WERI-Rb-1 (cell line): ENCODE measurements at regions not wholly inside any gene's neighbourhood (a gene's known extent, or its start where the extent isn't known, plus 50 kb on each side); places are given as distances from the start of the nearest gene placed in this dataset.

ENCODE experiments used
- DNase-seq: peaks from one replicate; pipeline ENCODE4 v3.0.0-alpha.2; 2020
- H3K27ac ChIP-seq: fragments of 250-450 bp; sonication (Bioruptor Pico); 2 replicates; pipeline ENCODE4 v1.5.1; 2020; ENCODE audit warnings: mild to moderate bottlenecking, moderate library complexity
- H3K27me3 ChIP-seq: fragments of 250-450 bp; sonication (Bioruptor Pico); 2 replicates; pipeline ENCODE4 v1.5.1; 2021; ENCODE audit warnings: mild to moderate bottlenecking, low read depth, moderate library complexity; ENCODE audit not compliant: insufficient read depth, severe bottlenecking
- H3K36me3 ChIP-seq: fragments of 250-450 bp; sonication (Bioruptor Pico); 2 replicates; pipeline ENCODE4 v1.5.1; 2020; ENCODE audit warnings: mild to moderate bottlenecking, moderate library complexity
- H3K4me3 ChIP-seq: 2 replicates; pipeline ENCODE4 v1.5.1; 2011; ENCODE audit warnings: low read depth, mild to moderate bottlenecking, control low read depth, low read length
- H3K9me3 ChIP-seq: fragments of 250-450 bp; sonication (Bioruptor Pico); 2 replicates; pipeline ENCODE4 v1.5.1; 2021; ENCODE audit warnings: mild to moderate bottlenecking, moderate library complexity; ENCODE audit not compliant: severe bottlenecking
- TF ChIP-seq, protein P1 (sequence below): IDR thresholded peaks from 2 replicates; pipeline ENCODE4 v1.5.1; 2011; ENCODE audit warnings: low read depth, mild to moderate bottlenecking, control low read depth, inconsistent platforms, low read length

GRCh38 chr10:129045599-129045998 lies 421.4 kb upstream of the MGMT start:
- no peak for DNase-seq
- Histone ChIP-seq H3K36me3 (no peaks in the 10 kb centered on the region), H3K9me3 (no peaks in the 10 kb centered on the region), H3K27ac (no peak overlapping the region), H3K4me3 (no peak overlapping the region), H3K27me3 (no peaks in the 10 kb centered on the region)
- TF ChIP-seq, protein P1, sequence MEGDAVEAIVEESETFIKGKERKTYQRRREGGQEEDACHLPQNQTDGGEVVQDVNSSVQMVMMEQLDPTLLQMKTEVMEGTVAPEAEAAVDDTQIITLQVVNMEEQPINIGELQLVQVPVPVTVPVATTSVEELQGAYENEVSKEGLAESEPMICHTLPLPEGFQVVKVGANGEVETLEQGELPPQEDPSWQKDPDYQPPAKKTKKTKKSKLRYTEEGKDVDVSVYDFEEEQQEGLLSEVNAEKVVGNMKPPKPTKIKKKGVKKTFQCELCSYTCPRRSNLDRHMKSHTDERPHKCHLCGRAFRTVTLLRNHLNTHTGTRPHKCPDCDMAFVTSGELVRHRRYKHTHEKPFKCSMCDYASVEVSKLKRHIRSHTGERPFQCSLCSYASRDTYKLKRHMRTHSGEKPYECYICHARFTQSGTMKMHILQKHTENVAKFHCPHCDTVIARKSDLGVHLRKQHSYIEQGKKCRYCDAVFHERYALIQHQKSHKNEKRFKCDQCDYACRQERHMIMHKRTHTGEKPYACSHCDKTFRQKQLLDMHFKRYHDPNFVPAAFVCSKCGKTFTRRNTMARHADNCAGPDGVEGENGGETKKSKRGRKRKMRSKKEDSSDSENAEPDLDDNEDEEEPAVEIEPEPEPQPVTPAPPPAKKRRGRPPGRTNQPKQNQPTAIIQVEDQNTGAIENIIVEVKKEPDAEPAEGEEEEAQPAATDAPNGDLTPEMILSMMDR, result no peak

GRCh38 chr10:129046065-129046681 lies 420.9 kb upstream of the MGMT start:
- DNase-seq, result no peak
- no peak overlapping the region for H3K4me3 ChIP-seq

GRCh38 chr10:129046962-129047361 lies 420.1 kb upstream of the MGMT start:
- TF ChIP-seq, protein P1, result no peak
- H3K4me3 ChIP-seq, result no peak overlapping the region

More at GRCh38 chr10:129046065-129046681, 420.9 kb upstream of the MGMT start:
- Histone ChIP-seq H3K27me3 (no peaks in the 10 kb centered on the region), H3K27ac (no peak overlapping the region), H3K9me3 (no peaks in the 10 kb centered on the region), H3K36me3 (no peaks in the 10 kb centered on the region)
- TF ChIP-seq, protein P1, result no peak

GRCh38 chr10:129047600-129047999 lies 419.4 kb upstream of the MGMT start:
- Histone ChIP-seq H3K36me3 (no peaks in the 10 kb centered on the region), H3K9me3 (no peaks in the 10 kb centered on the region), H3K4me3 (no peak overlapping the region), H3K27me3 (no peaks in the 10 kb centered on the region), H3K27ac (no peak overlapping the region)
- TF ChIP-seq, protein P1, result no peak
- DNase-seq, result no peak

More at GRCh38 chr10:129046962-129047361, 420.1 kb upstream of the MGMT start:
- H3K27me3 ChIP-seq, result no peaks in the 10 kb centered on the region
- no peaks in the 10 kb centered on the region for H3K36me3 ChIP-seq
- no peak overlapping the region for H3K27ac ChIP-seq
- no peaks in the 10 kb centered on the region for H3K9me3 ChIP-seq
- DNase-seq, result no peak

- H3K27ac ChIP-seq, result no peak overlapping the region
- H3K9me3 ChIP-seq, result no peaks in the 10 kb centered on the region
- DNase-seq, result no peak
- no peaks in the 10 kb centered on the region for H3K27me3 ChIP-seq
- H3K36me3 ChIP-seq, result no peaks in the 10 kb centered on the region
- TF ChIP-seq, protein P1, result no peak
- H3K4me3 ChIP-seq, result no peak overlapping the region
Measured at GRCh38 chr10:129048513-129048912, 418.5 kb upstream of the MGMT start.

DNA sequence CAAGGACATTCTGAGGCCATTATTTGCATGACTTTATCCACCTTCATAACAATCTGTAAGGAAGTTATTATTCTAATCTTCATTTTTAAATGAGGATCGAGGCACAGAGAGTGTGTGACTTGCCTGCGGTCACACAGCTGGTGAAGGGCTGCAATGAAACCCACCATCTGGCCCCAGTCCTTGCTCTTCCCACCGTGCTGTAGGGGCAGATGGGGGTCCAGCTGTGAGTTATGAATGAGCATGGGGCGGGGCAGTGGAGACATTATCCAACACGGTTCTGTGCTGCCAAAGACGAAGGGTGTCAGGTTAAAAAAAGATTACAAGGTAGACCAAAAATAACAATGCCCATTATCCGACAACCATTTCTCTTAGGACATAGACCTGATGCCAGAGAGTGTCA lies 417.5 kb upstream of the MGMT start:
- no peak for DNase-seq
- Histone ChIP-seq H3K27me3 (no peaks in the 10 kb centered on the region), H3K27ac (no peak overlapping the region), H3K36me3 (no peaks in the 10 kb centered on the region), H3K4me3 (no peak overlapping the region), H3K9me3 (no peaks in the 10 kb centered on the region)
- TF ChIP-seq, protein P1, result no peak
